ENCODE measurements at regions not wholly inside any gene's neighbourhood (a gene's known extent, or its start where the extent isn't known, plus 50 kb on each side); places are given as distances from the start of the nearest gene placed in this dataset.

- TF ChIP-seq CTCF (IDR thresholded peaks at IDR 0.05) (no peak; the same call in 1 of the 2 replicates), ZFX (IDR thresholded peaks at IDR 0.05; ENCODE audit: borderline replicate concordance) (no peak)
- H3K27ac ChIP-seq: no peak overlapping the region
These were observed 302.3 kb downstream of the TENT5A start for GRCh38 chr6:81450180-81450579.

GRCh38 chr6:81446509-81446908 is 306.0 kb downstream of the TENT5A start:
- TF ChIP-seq CTCF (IDR thresholded peaks at IDR 0.05) (no peak), ZFX (IDR thresholded peaks at IDR 0.05; ENCODE audit: borderline replicate concordance) (no peak)
- no peak overlapping the region for H3K27ac ChIP-seq

- H3K27ac ChIP-seq: no peak overlapping the region
- TF ChIP-seq ZFX (IDR thresholded peaks at IDR 0.05; ENCODE audit: borderline replicate concordance) (no peak), CTCF (IDR thresholded peaks at IDR 0.05) (no peak)
These were observed 313.1 kb downstream of the TENT5A start for GRCh38 chr6:81439417-81439816.

GRCh38 chr6:81436990-81437389 is 315.5 kb downstream of the TENT5A start:
- no peak overlapping the region for H3K27ac ChIP-seq
- TF ChIP-seq ZFX (IDR thresholded peaks at IDR 0.05; ENCODE audit: borderline replicate concordance) (no peak), CTCF (IDR thresholded peaks at IDR 0.05) (no peak)

- H3K27ac ChIP-seq: no peak overlapping the region
- no peak for TF ChIP-seq CTCF (IDR thresholded peaks at IDR 0.05)
- TF ChIP-seq ZFX (IDR thresholded peaks at IDR 0.05; ENCODE audit: borderline replicate concordance): no peak
These were observed 339.2 kb downstream of the TENT5A start for GRCh38 chr6:81413306-81413705.

- H3K27ac ChIP-seq: no peak overlapping the region
- no peak for TF ChIP-seq ZFX (IDR thresholded peaks at IDR 0.05; ENCODE audit: borderline replicate concordance)
- TF ChIP-seq CTCF (IDR thresholded peaks at IDR 0.05): no peak
These were observed 350.4 kb downstream of the TENT5A start for GRCh38 chr6:81401970-81402690.

GRCh38 chr6:81396916-81397315 is 355.6 kb downstream of the TENT5A start:
- TF ChIP-seq ZFX (IDR thresholded peaks at IDR 0.05; ENCODE audit: borderline replicate concordance) (no peak), CTCF (IDR thresholded peaks at IDR 0.05) (no peak)
- no peak overlapping the region for H3K27ac ChIP-seq

Data from 22Rv1 (cell line).